Caco-2 (cell line): ENCODE measurements at regions not wholly inside any gene's neighbourhood (a gene's known extent, or its start where the extent isn't known, plus 50 kb on each side); places are given as distances from the start of the nearest gene placed in this dataset.

Source experiments
- BruUV-seq: library from RNA; stranded (reverse); fragments of 400-500 nt; replicated peaks from 2 replicates; lab custom pipeline; 2021; lab: Mats Ljungman, UMichigan
- CTCF ChIA-PET: fragments of 300-600 bp; sonication (Branson Sonifier 250); formaldehyde crosslinking; loops from one replicate; lab custom pipeline; 2022; ENCODE audit warnings: antibody characterized with exemption; lab: Charles Lee
- POLR2A ChIA-PET: fragments of 300-600 bp; sonication (Branson Sonifier 250); formaldehyde crosslinking; loops from one replicate; lab custom pipeline; 2022; ENCODE audit warnings: antibody characterized with exemption; lab: Charles Lee
- DNase-seq, 2 experiments: peaks; one replicate each; pipeline versions ENCODE4 v3.0.0 to v3.0.0-alpha.2; 2020 to 2022
- H3K27me3 ChIP-seq: replicated peaks from 2 replicates; pipeline ENCODE4 v1.6.0; 2011; ENCODE audit warnings: low read length; ENCODE audit not compliant: control insufficient read depth, insufficient read depth
- H3K36me3 ChIP-seq: 2 replicates; pipeline ENCODE4 v1.5.1; 2011; ENCODE audit warnings: low read length; ENCODE audit not compliant: control insufficient read depth, insufficient read depth
- H3K4me1 ChIP-seq: fragments of 250-450 bp; sonication (Bioruptor Pico); 2 replicates; pipeline ENCODE4 v1.5.1; 2020; ENCODE audit warnings: mild to moderate bottlenecking
- H3K4me3 ChIP-seq: 2 replicates; pipeline ENCODE4 v1.5.1; 2011; ENCODE audit warnings: low read depth, mild to moderate bottlenecking, control low read depth, low read length
- H3K9me3 ChIP-seq: fragments of 250-450 bp; sonication (Bioruptor Pico); 2 replicates; pipeline ENCODE4 v1.5.1; 2020; ENCODE audit warnings: mild to moderate bottlenecking, moderate library complexity
- H3K27ac Mint-ChIP-seq: one replicate; pipeline ENCODE4 v1.8.0; 2022; ENCODE audit warnings: mixed read lengths; ENCODE audit not compliant: unreplicated experiment
- H3K27me3 Mint-ChIP-seq: one replicate; pipeline ENCODE4 v1.8.0; 2022; ENCODE audit warnings: mixed read lengths; ENCODE audit not compliant: insufficient read depth, unreplicated experiment
- H3K36me3 Mint-ChIP-seq: one replicate; pipeline ENCODE4 v1.8.0; 2022; ENCODE audit warnings: mild to moderate bottlenecking, mixed read lengths; ENCODE audit not compliant: insufficient read depth, unreplicated experiment
- H3K4me1 Mint-ChIP-seq: one replicate; pipeline ENCODE4 v1.8.0; 2022; ENCODE audit warnings: low read depth, mixed read lengths; ENCODE audit not compliant: unreplicated experiment
- H3K4me3 Mint-ChIP-seq: one replicate; pipeline ENCODE4 v1.8.0; 2022; ENCODE audit warnings: mild to moderate bottlenecking, moderate library complexity, mixed read lengths; ENCODE audit not compliant: unreplicated experiment
- H3K9me3 Mint-ChIP-seq: one replicate; pipeline ENCODE4 v1.8.0; 2022; ENCODE audit warnings: mixed read lengths; ENCODE audit not compliant: unreplicated experiment
- CTCF ChIP-seq, 2 experiments: fragments of 200-600 bp in 1 of 2; IDR thresholded peaks; 1 replicate in 1 of 2; 2 replicates in 1 of 2; pipeline versions ENCODE4 v1.5.1 to v1.8.0; 2011 to 2022; ENCODE audit warnings: antibody characterized with exemption in 1 of 2, control low read depth in 1 of 2, inconsistent platforms in 1 of 2, low read depth in 1 of 2, low read length in 1 of 2, mild to moderate bottlenecking in 1 of 2, moderate library complexity in 1 of 2; ENCODE audit not compliant: insufficient read depth in 1 of 2, severe bottlenecking in 1 of 2, unreplicated experiment in 1 of 2
- intact Hi-C: fragments of 100-400 bp; cut with micrococcal nuclease; formaldehyde crosslinking; loops from one replicate; pipeline ENCODE4 v1.10.0; 2022; ENCODE audit not compliant: unreplicated experiment

- no TSS peak for BruUV-seq
- H3K4me1 Mint-ChIP-seq: peaks cover 5% of the 10 kb centered on the region
- intact Hi-C loops: no loop called here
- Histone ChIP-seq H3K4me1 (no peaks in the 10 kb centered on the region), H3K4me3 (no peak overlapping the region), H3K9me3 (peaks cover 3% of the 10 kb centered on the region; the same call in 1 of the 2 replicates), H3K27me3 (no peaks in the 10 kb centered on the region), H3K36me3 (no peaks in the 10 kb centered on the region)
- no peak overlapping the region for H3K4me3 Mint-ChIP-seq
- ChIA-PET CTCF (no interaction called here), POLR2A (no interaction called here)
- DNase-seq: no peak
- no peaks in the 10 kb centered on the region for H3K9me3 Mint-ChIP-seq
- no peaks in the 10 kb centered on the region for H3K27me3 Mint-ChIP-seq
- H3K36me3 Mint-ChIP-seq: no peaks in the 10 kb centered on the region
- H3K27ac Mint-ChIP-seq: no peak overlapping the region
- no peak for TF ChIP-seq CTCF (IDR thresholded peaks at IDR 0.05; ENCODE audit: insufficient read depth in 1 of 2, low read depth in 1 of 2, low read length in 1 of 2, severe bottlenecking in 1 of 2, unreplicated experiment in 1 of 2)
Observed at GRCh38 chr20:17844133-17844429, 124.5 kb downstream of the SNX5 start.

- no peaks in the 10 kb centered on the region for H3K36me3 Mint-ChIP-seq
- Histone ChIP-seq H3K4me3 (no peak overlapping the region), H3K4me1 (no peaks in the 10 kb centered on the region), H3K27me3 (no peaks in the 10 kb centered on the region), H3K9me3 (peaks cover 3% of the 10 kb centered on the region; the same call in 1 of the 2 replicates), H3K36me3 (no peaks in the 10 kb centered on the region)
- no peak overlapping the region for H3K4me3 Mint-ChIP-seq
- BruUV-seq: no TSS peak
- intact Hi-C loops: no loop called here
- no peak for TF ChIP-seq CTCF (IDR thresholded peaks at IDR 0.05; ENCODE audit: insufficient read depth in 1 of 2, low read depth in 1 of 2, low read length in 1 of 2, severe bottlenecking in 1 of 2, unreplicated experiment in 1 of 2)
- ChIA-PET CTCF (no interaction called here), POLR2A (no interaction called here)
- H3K9me3 Mint-ChIP-seq: no peaks in the 10 kb centered on the region
- no peak for DNase-seq
- no peaks in the 10 kb centered on the region for H3K27me3 Mint-ChIP-seq
- H3K27ac Mint-ChIP-seq: no peak overlapping the region
- no peaks in the 10 kb centered on the region for H3K4me1 Mint-ChIP-seq
Observed at GRCh38 chr20:17843246-17844132, 125.1 kb downstream of the SNX5 start.

- H3K4me3 Mint-ChIP-seq: no peak overlapping the region
- intact Hi-C loops: no loop called here
- H3K27ac Mint-ChIP-seq: no peak overlapping the region
- no peaks in the 10 kb centered on the region for H3K27me3 ChIP-seq
- H3K4me3 ChIP-seq: no peak overlapping the region
- DNase-seq: no peak
- H3K4me1 ChIP-seq: no peaks in the 10 kb centered on the region
- ChIA-PET CTCF (no interaction called here), POLR2A (no interaction called here)
- BruUV-seq: no TSS peak
- H3K36me3 ChIP-seq: no peaks in the 10 kb centered on the region
- no peaks in the 10 kb centered on the region for H3K9me3 Mint-ChIP-seq
- no peaks in the 10 kb centered on the region for H3K27me3 Mint-ChIP-seq
- no peak for TF ChIP-seq CTCF (IDR thresholded peaks at IDR 0.05; ENCODE audit: insufficient read depth in 1 of 2, low read depth in 1 of 2, low read length in 1 of 2, severe bottlenecking in 1 of 2, unreplicated experiment in 1 of 2)
- no peaks in the 10 kb centered on the region for H3K36me3 Mint-ChIP-seq
- H3K9me3 ChIP-seq: peaks cover 3% of the 10 kb centered on the region; the same call in 1 of the 2 replicates
- H3K4me1 Mint-ChIP-seq: no peaks in the 10 kb centered on the region
Observed at GRCh38 chr20:17841751-17842215, 126.8 kb downstream of the SNX5 start.
